GM13977 (cell line): ENCODE measurements at regions not wholly inside any gene's neighbourhood (a gene's known extent, or its start where the extent isn't known, plus 50 kb on each side); places are given as distances from the start of the nearest gene placed in this dataset.

Experiments used
- DNase-seq: peaks from one replicate; pipeline ENCODE4 v3.0.0; 2012; ENCODE audit warnings: low spot score
- CTCF ChIP-seq: IDR thresholded peaks from 2 replicates; pipeline ENCODE4 v1.5.1; 2012; ENCODE audit warnings: mild to moderate bottlenecking, control low read depth; ENCODE audit not compliant: insufficient read depth; ENCODE audit errors: extremely low read depth, missing control alignments
- in situ Hi-C: fragments of 300-500 bp; cut with MboI; formaldehyde crosslinking; loops from one replicate; pipeline ENCODE4 v1.12.0; 2022; ENCODE audit warnings: low sequenced_read_pairs, low pct_unique_long_range_greater_than_20kb, mixed read lengths, inconsistent platforms; ENCODE audit not compliant: unreplicated experiment

GRCh38 chr11:127056338-127056971, 55.9 kb upstream of the KIRREL3 start:
- no peak for DNase-seq
- in situ Hi-C loops = no loop called here
- TF ChIP-seq CTCF = no peak

- DNase-seq = no peak
- TF ChIP-seq CTCF = no peak
- in situ Hi-C loops = no loop called here
Measured at GRCh38 chr11:127055236-127055635, 54.7 kb upstream of the KIRREL3 start.

GRCh38 chr11:127054153-127054552, 53.6 kb upstream of the KIRREL3 start:
- in situ Hi-C loops = no loop called here
- TF ChIP-seq CTCF = no peak
- no peak for DNase-seq

GRCh38 chr11:127052404-127052803, 51.8 kb upstream of the KIRREL3 start:
- TF ChIP-seq CTCF = no peak
- in situ Hi-C loops = no loop called here
- DNase-seq = no peak
